Peyer's patch (tissue), 4 donors: ENCODE measurements at regions not wholly inside any gene's neighbourhood (a gene's known extent, or its start where the extent isn't known, plus 50 kb on each side); places are given as distances from the start of the nearest gene placed in this dataset.

Experiments
- DNase-seq, 3 donors: peaks; one replicate each; pipeline ENCODE4 v3.0.0-alpha.2; 2017 to 2019
- H3K27ac ChIP-seq, 4 donors: fragments of 200-600 bp; sonication (generic); one replicate each; pipeline ENCODE4 v1.5.1; 2016 to 2019
- H3K27me3 ChIP-seq, 2 donors: fragments of 200-600 bp; sonication (generic); one replicate each; pipeline ENCODE4 v1.5.1; 2019
- H3K36me3 ChIP-seq, 3 donors: fragments of 200-600 bp; sonication (generic); one replicate each; pipeline ENCODE4 v1.5.1; 2016 to 2019
- H3K4me1 ChIP-seq, 4 donors: fragments of 200-600 bp; sonication (generic); one replicate each; pipeline ENCODE4 v1.5.1; 2016 to 2019
- H3K4me3 ChIP-seq, 4 donors: fragments of 200-600 bp; sonication (generic); 1 replicate in 3 of 4; 2 replicates in 1 of 4; pipeline ENCODE4 v1.5.1; 2016 to 2019; ENCODE audit warnings: mild to moderate bottlenecking in 1 of 4
- H3K9me3 ChIP-seq, 4 donors: fragments of 200-600 bp; sonication (generic); one replicate each; pipeline ENCODE4 v1.5.1; 2016 to 2019; ENCODE audit warnings: mild to moderate bottlenecking in 1 of 4
- CTCF ChIP-seq, 6 experiments: fragments of 450-650 bp in 4 of 6; fragments of 200-600 bp in 2 of 6; sonication (generic) in 1 of 6; IDR thresholded peaks; one replicate each; pipeline ENCODE4 v1.5.1; 2017 to 2019; ENCODE audit warnings: antibody characterized with exemption in 6 of 6, mild to moderate bottlenecking in 3 of 6, moderate library complexity in 1 of 6
- POLR2A ChIP-seq, 2 donors: fragments of 450-650 bp; IDR thresholded peaks; one replicate each; pipeline ENCODE4 v1.5.1; 2017; ENCODE audit warnings: antibody characterized with exemption in 2 of 2, mild to moderate bottlenecking in 2 of 2, moderate library complexity in 2 of 2

- H3K27me3 ChIP-seq = no peaks in the 10 kb centered on the region
- H3K4me1 ChIP-seq = no peaks in the 10 kb centered on the region
- TF ChIP-seq POLR2A (IDR thresholded peaks at IDR 0.05) = no peak
- TF ChIP-seq CTCF (IDR thresholded peaks at IDR 0.05) = no peak
- H3K36me3 ChIP-seq = no peaks in the 10 kb centered on the region
- DNase-seq = no peak
- H3K4me3 ChIP-seq = no peak overlapping the region
- no peak overlapping the region for H3K27ac ChIP-seq
- H3K9me3 ChIP-seq = no peaks in the 10 kb centered on the region
Measured at GRCh38 chr6:8268156-8268555, 165.8 kb upstream of the EEF1E1 start.

- no peaks in the 10 kb centered on the region for H3K36me3 ChIP-seq
- no peaks in the 10 kb centered on the region for H3K4me1 ChIP-seq
- no peaks in the 10 kb centered on the region for H3K27me3 ChIP-seq
- no peaks in the 10 kb centered on the region for H3K9me3 ChIP-seq
- DNase-seq = no peak
- no peak overlapping the region for H3K27ac ChIP-seq
- no peak overlapping the region for H3K4me3 ChIP-seq
- TF ChIP-seq POLR2A (IDR thresholded peaks at IDR 0.05) (no peak), CTCF (IDR thresholded peaks at IDR 0.05) (no peak)
Measured at GRCh38 chr6:8260610-8261009, 158.3 kb upstream of the EEF1E1 start.

- no peak overlapping the region for H3K27ac ChIP-seq
- no peaks in the 10 kb centered on the region for H3K27me3 ChIP-seq
- no peaks in the 10 kb centered on the region for H3K4me1 ChIP-seq
- no peaks in the 10 kb centered on the region for H3K36me3 ChIP-seq
- no peak for DNase-seq
- no peak overlapping the region for H3K4me3 ChIP-seq
- H3K9me3 ChIP-seq = no peaks in the 10 kb centered on the region
- TF ChIP-seq POLR2A (IDR thresholded peaks at IDR 0.05) (no peak), CTCF (IDR thresholded peaks at IDR 0.05) (no peak)
Measured at GRCh38 chr6:8246403-8246802, 144.1 kb upstream of the EEF1E1 start.

GRCh38 chr6:8245726-8246125 lies 143.4 kb upstream of the EEF1E1 start:
- Histone ChIP-seq H3K4me3 (no peak overlapping the region), H3K9me3 (no peaks in the 10 kb centered on the region), H3K27me3 (no peaks in the 10 kb centered on the region), H3K36me3 (no peaks in the 10 kb centered on the region), H3K27ac (no peak overlapping the region), H3K4me1 (no peaks in the 10 kb centered on the region)
- TF ChIP-seq POLR2A (IDR thresholded peaks at IDR 0.05) (no peak), CTCF (IDR thresholded peaks at IDR 0.05) (no peak)
- DNase-seq = no peak

- no peaks in the 10 kb centered on the region for H3K9me3 ChIP-seq
- no peak for DNase-seq
- H3K36me3 ChIP-seq = no peaks in the 10 kb centered on the region
- H3K4me3 ChIP-seq = no peak overlapping the region
- TF ChIP-seq CTCF (IDR thresholded peaks at IDR 0.05) (no peak), POLR2A (IDR thresholded peaks at IDR 0.05) (no peak)
- no peaks in the 10 kb centered on the region for H3K4me1 ChIP-seq
- no peak overlapping the region for H3K27ac ChIP-seq
- no peaks in the 10 kb centered on the region for H3K27me3 ChIP-seq
Measured at GRCh38 chr6:8243475-8243874, 141.1 kb upstream of the EEF1E1 start.

- Histone ChIP-seq H3K27me3 (no peaks in the 10 kb centered on the region), H3K4me1 (no peaks in the 10 kb centered on the region), H3K36me3 (no peaks in the 10 kb centered on the region), H3K27ac (no peak overlapping the region), H3K4me3 (no peak overlapping the region), H3K9me3 (no peaks in the 10 kb centered on the region)
- DNase-seq = no peak
- TF ChIP-seq CTCF (IDR thresholded peaks at IDR 0.05) (no peak), POLR2A (IDR thresholded peaks at IDR 0.05) (no peak)
Measured at GRCh38 chr6:8242885-8243284, 140.5 kb upstream of the EEF1E1 start.
